PC-9 (cell line): ENCODE measurements at regions not wholly inside any gene's neighbourhood (a gene's known extent, or its start where the extent isn't known, plus 50 kb on each side); places are given as distances from the start of the nearest gene placed in this dataset.

Experiments
- CTCF ChIP-seq: fragments of 200-600 bp; sonication (generic); conservative IDR thresholded peaks from 2 replicates; pipeline ENCODE4 v1.6.1; 2017; ENCODE audit warnings: mixed run types, antibody characterized with exemption, mild to moderate bottlenecking, moderate library complexity
- EZH2 ChIP-seq: fragments of 200-600 bp; sonication (generic); IDR thresholded peaks from 2 replicates; pipeline ENCODE4 v1.8.0; 2017; ENCODE audit warnings: antibody characterized with exemption, low read depth

DNA sequence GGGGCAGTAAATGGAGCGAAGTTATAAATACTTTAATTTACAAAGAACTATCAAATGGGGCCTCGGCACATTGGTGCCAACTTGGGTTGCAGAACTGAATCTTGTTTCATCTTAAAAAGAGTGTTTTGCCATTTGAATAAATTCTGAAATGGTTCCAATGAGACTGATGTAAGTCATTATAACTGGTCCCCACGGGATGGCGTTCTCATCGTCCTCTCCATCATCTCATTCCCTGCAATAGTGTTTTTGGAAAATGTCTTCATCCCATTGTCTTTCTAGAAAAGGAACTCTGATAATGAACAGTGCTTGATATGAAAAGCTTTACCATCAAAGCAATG is 422.0 kb upstream of the ID2 start:
- TF ChIP-seq CTCF (no peak), EZH2 (no peak)
